ENCODE measurements at regions not wholly inside any gene's neighbourhood (a gene's known extent, or its start where the extent isn't known, plus 50 kb on each side); places are given as distances from the start of the nearest gene placed in this dataset.
"Not testable (repeated sequence)": the region's sequence is repeated elsewhere in the genome, so short reads cannot be mapped to it uniquely, and the experiment has no call there.

DNA sequence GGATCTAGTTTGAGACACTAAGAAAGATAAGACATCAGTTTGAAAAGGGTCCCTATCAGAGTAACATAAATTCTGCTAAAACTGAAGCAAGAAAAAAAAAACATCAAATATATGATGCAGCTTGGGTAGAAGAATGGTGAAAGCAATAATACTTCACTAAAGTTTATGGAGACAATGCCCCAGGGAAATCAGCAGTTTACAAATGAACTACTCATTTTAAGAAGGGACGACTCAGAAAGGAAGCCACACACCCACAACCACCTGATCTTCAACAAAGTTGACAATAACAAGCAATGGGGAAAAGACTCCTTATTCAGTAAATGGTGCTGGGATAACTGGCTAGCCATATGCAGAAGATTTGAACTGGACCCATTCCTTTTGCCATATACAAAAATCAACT is 143.5 kb downstream of the TPBG start:
- H3K36me3 ChIP-seq, result no peaks in the 10 kb centered on the region
- no peak for DNase-seq
- intact Hi-C loops (cut with DNase I), result no loop called here
- no peak for ATAC-seq
- H3K4me3 ChIP-seq, result no peak overlapping the region
- no peaks in the 10 kb centered on the region for H3K4me1 ChIP-seq
- TF ChIP-seq CTCF (IDR thresholded peaks at IDR 0.05), result no peak
- H3K27ac ChIP-seq, result no peak overlapping the region
- H3K9me3 ChIP-seq, result no peaks in the 10 kb centered on the region
- H3K27me3 ChIP-seq, result no peaks in the 10 kb centered on the region

- H3K27me3 ChIP-seq, result no peaks in the 10 kb centered on the region
- TF ChIP-seq CTCF (IDR thresholded peaks at IDR 0.05), result no peak
- H3K4me1 ChIP-seq, result no peaks in the 10 kb centered on the region
- H3K36me3 ChIP-seq, result no peaks in the 10 kb centered on the region
- ATAC-seq, result no peak
- intact Hi-C loops (cut with DNase I), result no loop called here
- DNase-seq, result no peak
- H3K4me3 ChIP-seq, result no peak overlapping the region
- no peak overlapping the region for H3K27ac ChIP-seq
- H3K9me3 ChIP-seq, result no peaks in the 10 kb centered on the region
Observed at GRCh38 chr6:82511546-82511945, 147.9 kb downstream of the TPBG start.

GRCh38 chr6:82517896-82518295 is 154.3 kb downstream of the TPBG start:
- ATAC-seq; H3K4me1 ChIP-seq; DNase-seq; H3K9me3 ChIP-seq; H3K27me3 ChIP-seq; H3K36me3 ChIP-seq; H3K4me3 ChIP-seq; intact Hi-C loops (cut with DNase I); H3K27ac ChIP-seq: not testable (repeated sequence)

- Histone ChIP-seq H3K27ac (no peak overlapping the region), H3K36me3 (no peaks in the 10 kb centered on the region), H3K4me3 (no peak overlapping the region), H3K27me3 (no peaks in the 10 kb centered on the region), H3K9me3 (no peaks in the 10 kb centered on the region), H3K4me1 (no peaks in the 10 kb centered on the region)
- DNase-seq, result no peak
- intact Hi-C loops (cut with DNase I), result no loop called here
- ATAC-seq, result no peak
- no peak for TF ChIP-seq CTCF (IDR thresholded peaks at IDR 0.05)
Observed at GRCh38 chr6:82521369-82521768, 157.8 kb downstream of the TPBG start.

GRCh38 chr6:82521861-82522260 is 158.2 kb downstream of the TPBG start:
- no peak for DNase-seq
- H3K4me3 ChIP-seq, result no peak overlapping the region
- TF ChIP-seq CTCF (IDR thresholded peaks at IDR 0.05), result no peak
- ATAC-seq, result no peak
- intact Hi-C loops (cut with DNase I), result no loop called here
- H3K27ac ChIP-seq, result no peak overlapping the region
- H3K4me1 ChIP-seq, result no peaks in the 10 kb centered on the region
- H3K36me3 ChIP-seq, result no peaks in the 10 kb centered on the region
- no peaks in the 10 kb centered on the region for H3K9me3 ChIP-seq
- no peaks in the 10 kb centered on the region for H3K27me3 ChIP-seq

DNA sequence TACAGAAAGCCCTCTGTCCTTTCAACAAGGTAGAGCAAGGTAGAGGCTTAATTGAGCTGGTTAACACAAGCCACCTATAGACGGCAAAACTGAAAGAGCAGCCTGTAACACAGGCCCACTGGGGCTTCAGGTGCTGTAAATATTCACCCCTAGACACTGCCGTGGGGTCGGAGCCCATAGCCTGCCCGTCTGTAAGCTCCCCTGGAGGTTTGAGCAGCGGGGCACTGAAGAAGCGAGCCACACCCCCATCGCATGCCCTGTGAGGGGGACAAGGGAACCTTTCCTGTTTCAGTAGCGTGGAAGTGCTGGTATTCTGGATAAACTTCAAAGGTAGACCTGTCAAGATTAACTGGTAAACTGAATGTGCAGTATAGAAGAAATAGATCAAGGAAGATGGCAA is 160.4 kb downstream of the TPBG start:
- no peak for DNase-seq
- intact Hi-C loops (cut with DNase I), result no loop called here
- TF ChIP-seq CTCF (IDR thresholded peaks at IDR 0.05), result no peak
- Histone ChIP-seq H3K36me3 (no peaks in the 10 kb centered on the region), H3K4me1 (no peaks in the 10 kb centered on the region), H3K27ac (no peak overlapping the region), H3K27me3 (no peaks in the 10 kb centered on the region), H3K9me3 (no peaks in the 10 kb centered on the region), H3K4me3 (no peak overlapping the region)
- no peak for ATAC-seq
